ENCODE measurements at regions not wholly inside any gene's neighbourhood (a gene's known extent, or its start where the extent isn't known, plus 50 kb on each side); places are given as distances from the start of the nearest gene placed in this dataset.

DNA sequence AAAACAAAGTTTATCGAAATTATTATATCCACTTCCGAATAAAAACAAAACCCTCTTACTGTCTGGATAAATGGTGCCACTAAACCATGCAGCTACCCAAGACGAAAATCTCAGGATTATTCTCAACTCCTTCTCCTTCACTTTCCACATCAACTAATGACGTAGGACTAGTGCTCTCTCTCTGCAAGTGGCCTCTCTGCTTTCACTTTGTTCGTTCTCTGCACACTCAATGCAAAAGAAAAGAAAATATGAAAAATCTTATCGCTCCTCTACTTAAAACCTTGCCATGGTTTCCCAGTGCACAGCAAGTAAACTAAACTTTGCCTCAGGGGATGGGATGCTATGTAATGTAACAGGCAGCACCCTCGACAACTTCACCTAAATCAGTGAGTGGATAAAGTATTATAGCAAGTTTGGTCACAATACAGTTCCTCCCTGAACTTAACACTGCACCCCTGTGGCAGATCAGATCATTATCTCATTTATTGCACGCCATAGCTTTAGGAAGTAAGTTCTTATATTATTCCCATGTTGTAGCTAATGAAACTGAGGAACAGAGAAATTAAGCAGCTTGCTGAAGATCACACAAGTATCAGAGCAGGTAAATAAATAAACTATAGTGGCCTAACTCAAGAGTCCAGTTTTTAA, 262.7 kb upstream of the GADL1 start:
- no peak for DNase-seq

DNA sequence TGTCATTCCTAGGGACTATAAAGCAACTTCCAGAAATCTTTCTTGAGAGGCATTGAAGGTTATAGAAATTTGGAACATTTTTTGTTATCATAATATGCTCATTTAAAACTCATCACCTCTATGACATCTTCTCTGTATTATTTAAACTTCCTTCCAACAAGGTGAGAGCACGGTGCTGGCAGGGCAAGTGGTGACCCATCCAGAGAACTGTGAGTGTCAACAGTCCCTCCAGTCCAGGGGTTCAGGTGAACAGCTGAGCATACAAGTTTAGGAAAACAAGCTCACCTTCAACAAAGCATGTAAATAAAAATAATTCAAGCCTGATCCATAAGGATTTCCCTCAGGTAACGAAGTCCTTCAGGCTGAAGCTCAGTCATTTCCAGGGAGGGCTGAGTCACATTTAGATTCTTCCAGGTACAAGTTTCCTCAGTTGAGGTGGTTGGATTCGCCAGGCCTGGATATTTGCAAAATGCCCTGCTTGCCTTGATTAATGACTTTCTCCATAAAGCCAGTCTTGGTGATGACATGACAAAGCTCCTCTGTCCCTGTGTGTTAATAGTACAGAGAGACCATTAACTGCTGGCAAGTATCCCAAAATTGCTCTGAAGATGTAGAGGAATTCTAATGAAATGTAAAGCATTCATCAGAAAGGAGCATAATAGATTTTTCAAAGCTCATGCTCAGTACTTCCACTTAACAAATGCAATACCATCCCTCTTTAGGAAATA, 263.6 kb upstream of the GADL1 start:
- no peak for DNase-seq

DNA sequence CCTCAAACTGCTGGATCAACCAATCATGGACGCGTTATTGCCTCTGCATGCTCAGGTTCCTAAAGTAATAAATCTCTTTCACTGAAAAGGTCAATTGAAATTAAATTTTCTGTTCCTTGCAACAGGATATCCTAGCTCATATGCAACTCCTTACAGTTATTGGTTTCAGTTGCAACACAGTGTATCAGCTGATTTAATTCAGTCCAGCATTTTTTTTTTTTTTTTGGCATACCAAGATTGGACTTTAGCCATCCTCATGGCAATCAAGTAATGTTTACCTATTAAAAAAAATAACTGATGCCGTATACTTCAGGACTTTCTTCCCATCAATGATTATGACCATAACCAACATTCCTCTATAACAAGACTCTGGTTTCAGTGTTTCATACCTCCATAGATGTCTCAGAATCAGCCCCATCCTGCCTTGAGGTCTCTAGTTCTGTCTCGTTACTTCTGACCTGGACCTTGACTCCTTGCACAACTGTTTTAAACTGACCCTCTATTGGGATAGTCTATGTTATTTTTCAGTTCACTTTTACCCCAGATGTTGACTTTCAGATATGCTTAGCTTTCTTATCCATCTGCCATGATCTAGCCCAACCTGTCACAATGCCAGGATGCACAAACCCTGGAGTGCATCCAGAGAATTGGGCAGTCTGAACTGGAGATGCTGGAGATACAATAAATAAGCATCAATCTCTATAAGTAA, 265.0 kb upstream of the GADL1 start:
- DNase-seq, result no peak

DNA sequence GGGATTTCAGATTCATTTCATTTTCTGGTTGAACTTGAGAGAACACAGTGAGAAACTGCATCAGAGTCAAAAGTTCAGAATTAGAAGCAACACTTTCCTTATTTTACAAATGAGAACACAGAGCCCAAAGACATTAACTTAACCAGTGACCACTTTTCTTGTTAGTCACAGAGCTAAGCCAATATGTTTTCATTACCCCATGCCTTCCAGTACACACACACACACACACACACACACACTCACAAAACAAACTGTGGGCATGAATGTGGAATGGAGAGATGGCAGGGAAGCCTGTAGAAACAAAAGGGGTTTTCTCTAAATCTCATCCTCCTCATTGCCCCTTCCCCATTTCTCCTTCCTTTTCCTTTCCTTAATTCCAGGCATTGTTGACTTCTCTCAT, 267.4 kb upstream of the GADL1 start:
- no peak for DNase-seq

DNA sequence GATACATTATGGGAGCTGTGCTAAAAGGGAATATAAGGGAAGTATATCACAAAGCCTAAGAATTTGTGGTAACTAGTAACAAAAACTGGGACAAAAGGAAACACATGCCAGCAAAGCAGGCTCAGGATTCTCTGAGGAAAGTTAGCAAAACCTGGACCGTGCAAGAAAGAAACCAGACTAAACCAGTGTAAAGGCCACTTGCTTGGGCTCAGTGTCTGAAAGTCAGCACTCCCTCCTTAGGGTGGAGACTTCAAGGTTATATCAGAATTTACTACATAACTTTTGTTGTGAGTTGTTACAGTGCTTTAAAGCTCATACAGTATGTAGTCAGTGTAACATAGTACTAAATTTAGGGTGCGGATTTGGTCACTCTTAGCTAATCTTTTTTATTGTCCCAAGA, 269.9 kb upstream of the GADL1 start:
- no peak for DNase-seq

DNA sequence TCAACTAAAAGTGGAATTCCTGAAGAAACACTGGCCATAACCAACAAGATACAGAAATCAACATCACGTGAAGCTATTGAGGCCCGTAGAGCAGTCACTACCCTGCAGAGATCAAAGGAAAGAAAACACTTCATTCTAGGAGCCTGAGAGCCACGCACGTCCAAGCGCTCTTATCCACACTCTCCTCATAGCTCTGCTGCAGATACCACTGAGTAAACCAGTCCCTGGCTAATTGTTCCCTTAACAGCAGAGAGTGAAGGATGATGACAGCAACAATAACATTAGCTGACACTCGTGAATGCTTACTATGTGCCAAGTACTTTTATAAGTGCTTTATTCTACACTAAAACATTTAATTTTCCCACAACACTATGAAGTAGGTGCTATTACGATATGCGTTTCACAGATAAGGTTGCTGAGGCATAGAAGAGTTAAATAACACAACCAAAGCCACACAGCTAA, 271.0 kb upstream of the GADL1 start:
- DNase-seq, result no peak

DNA sequence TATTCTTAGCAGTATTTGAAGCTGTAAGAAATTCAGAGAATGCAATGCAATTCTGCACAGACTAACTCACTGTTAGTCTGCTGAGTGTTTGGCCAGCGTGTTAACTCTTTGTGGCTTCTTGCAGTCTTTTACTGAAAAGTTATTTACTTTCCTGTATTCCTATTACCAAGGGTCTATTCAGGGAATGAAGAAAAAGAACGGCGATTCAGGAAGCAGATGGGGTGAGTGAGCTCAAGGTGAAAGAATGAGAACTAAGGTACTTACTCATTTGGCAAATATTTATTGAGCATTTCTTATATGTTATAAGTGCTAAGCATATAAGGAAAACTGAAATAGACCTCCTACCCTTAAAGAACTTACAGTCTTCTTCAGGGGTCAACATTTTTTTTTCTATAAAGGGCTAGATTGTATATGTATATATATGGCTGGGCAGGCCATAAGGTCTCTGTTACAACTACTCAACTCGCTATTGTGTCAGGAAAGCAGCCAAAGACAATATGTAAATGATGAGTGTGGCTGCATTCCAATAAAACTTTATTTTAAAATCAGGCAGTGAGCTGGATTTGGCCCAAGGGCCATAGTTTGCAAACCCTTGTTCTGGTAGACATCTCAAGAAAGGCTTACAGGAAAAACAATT, 271.9 kb upstream of the GADL1 start:
- peak; percentile 18 for DNase-seq

DNA sequence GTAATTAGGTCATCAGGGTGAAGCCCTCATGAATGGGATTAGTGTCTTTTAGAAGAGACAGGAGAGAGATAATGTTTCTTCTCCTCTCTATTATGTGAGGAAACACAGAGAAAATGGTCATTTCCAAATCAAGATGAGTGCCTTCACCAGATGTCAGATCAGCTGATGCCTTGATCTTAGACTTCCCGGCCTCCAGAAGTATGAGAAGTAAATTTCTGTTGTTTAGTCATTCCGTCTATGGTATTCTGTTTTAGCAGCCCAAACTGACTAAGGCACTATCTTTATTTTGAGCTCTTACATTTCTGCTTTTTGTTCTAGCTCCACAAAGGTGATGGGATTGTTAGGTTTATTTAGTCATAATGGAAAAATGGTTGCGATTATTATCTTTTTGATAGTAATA, 273.2 kb upstream of the GADL1 start:
- no peak for DNase-seq

DNA sequence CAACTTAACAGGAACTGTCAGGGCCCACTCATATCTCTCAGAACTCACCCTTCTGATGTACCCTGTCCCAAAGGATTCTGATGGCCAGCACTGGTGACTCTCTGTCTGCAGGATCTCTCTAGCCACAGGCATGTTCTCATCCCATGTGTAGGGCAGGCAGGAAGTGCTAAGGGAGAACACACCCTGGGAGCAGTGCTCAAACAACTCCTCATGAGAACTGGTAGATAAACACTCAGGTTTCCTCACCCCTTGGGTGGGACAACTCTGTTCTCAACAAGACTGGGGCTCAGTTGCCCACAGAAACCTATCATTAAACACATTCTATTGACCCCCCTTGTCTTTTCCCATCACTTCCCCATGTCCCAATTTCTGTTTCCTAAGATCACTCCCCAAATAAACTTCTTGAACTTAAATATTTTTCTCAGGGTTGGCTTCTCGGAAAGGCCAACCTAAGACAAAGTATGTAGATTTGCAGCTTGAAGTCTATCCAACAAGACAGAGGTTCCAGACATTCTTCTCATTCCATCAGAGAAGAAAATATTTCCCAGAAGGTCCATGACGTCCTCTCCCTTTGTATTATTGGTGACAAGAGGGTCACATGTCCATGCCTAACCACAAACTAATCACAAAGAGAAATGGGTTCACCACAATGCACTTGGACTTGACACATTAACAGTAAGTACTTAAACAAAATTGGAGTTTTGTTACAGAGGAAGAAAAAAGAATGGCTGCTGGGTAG, 276.6 kb upstream of the GADL1 start:
- DNase-seq, result peak; percentile 59

DNA sequence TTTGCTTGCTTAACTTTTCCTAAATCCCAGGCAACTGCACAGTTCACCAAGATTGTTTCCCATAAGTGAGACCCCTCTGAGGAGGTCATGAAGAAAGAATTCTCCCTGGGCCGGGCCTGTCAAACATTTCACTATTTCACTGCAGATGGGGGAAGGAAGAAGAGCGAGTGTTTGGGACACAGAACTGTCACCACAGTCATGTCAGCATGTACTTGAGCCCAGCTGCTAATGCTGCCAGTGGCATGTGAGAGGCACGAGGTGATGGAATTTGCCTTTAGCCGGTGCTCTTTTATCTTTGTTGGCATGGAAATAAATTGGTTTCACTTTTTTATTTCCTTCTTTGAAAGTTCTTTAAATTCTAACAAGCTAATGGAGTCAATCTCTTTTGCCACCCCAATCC, 277.9 kb upstream of the GADL1 start:
- DNase-seq, result no peak

DNA sequence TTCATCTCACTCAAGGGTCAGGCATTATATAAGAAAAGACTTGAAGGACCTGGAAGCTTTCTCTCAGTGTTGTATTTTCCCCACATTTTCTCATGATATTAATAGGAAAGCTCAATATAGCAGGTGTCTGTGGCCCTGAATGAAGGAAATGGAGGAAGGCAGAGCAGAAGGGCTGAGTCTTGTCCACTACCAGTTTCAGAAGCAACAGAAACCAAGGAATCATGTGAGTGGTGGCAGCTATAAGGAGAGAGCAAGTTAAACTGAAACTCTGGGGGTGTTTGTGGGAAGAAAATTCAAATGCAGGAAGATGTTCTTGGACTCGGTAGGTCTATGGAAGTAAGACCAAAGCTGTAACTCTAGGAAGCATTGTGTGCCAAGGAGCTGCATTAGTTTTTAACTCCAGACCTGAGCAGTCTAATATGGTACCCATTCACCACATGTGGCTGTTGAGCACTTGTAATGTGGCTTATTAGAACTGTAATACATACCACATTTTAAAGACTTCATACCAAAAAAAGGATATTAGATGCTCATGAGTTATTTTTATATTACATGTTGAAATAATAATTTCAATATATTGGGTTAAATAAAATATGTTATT, 278.8 kb upstream of the GADL1 start:
- DNase-seq, result no peak

DNA sequence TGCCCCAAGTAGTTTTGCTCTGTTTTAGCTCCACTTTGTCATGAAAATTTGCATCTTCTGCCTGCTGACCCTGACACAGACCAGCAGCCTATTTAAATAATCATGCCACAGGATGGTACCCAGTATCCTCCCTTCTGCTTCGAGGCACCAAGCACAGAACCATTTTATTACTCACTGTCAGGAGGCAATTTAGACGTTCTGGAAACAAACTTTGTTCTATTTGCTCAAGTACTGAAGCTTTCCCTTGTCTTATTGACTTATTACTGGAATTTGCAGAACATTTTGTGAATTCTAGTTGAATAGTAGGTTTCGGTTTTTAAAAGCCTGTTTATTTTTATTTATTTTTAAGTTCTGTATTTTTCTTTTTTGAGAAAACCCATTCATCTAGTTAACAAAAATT, 279.6 kb upstream of the GADL1 start:
- DNase-seq, result no peak

DNA sequence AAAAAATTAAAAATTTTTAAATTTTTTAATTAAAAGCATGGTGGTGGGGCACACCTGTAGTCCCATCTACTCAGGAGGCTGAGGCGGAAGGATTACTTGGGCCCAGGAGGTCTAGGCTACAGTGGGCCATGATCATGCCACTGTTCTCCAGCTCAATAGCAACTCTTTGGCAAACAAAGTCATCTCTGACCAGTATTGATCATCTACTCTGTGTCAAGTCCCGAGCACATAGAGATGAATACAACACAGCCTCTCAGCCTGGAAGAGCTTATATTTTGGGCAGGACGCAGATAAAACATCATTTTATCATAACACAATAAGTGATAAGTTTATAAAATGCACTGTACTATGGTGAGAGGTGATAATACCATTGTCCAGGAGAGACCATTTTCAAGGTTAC, 281.6 kb upstream of the GADL1 start:
- no peak for DNase-seq

DNA sequence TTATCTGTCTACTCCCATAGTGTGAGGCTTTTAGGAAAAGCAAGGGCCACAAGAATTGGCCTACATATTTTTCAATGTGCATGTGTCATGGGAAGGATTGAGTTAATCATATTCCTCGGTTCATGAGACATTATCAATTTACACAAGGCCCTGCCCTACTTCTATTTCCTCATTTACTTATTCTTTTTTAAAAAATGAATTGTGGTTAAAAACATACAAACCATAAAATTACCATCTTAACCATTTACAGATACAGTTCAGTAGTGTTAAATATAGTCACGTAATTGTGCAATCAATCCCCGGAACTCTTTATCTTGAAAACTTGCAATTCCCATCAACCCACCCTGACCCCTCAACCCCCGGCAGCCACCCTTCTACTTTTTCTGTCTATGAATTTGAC, 284.0 kb upstream of the GADL1 start:
- no peak for DNase-seq

DNA sequence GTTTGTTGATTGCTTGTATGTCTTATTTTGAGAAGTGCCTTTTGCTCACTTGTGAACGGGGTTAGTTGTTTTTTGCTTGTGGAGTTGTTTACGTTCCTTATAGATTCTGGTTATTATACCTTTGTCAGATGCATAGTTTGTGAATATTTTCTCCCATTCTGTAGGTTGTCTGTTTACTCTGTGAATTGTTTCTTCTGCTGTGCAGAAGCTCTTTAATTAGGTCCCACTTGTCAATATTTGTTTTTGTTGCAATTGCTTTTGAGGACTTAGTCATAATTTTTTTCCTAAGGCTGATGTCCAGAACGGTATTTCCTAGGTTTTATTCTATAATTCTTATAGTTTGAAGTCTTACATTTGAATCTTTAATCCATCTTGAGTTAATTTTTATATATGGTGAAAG, 285.3 kb upstream of the GADL1 start:
- DNase-seq, result no peak

DNA sequence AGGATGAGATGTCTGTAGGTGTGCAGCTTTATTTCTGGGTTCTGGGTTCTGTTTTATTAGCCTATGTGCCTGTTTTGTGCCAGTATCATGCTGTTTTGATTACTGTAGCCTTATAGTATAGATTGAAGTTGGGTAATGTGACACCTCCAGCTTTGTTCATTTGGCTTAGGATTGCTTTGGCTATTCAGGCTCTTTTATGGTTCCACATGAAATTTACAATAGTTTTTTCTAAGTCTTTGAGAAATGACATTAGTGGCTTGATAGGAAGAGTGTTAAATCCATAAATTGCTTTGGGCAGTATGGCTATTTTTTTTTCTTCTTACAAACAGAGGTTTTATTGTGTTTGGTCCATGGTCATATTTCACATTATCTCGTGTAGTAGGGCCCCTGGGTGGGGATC, 285.8 kb upstream of the GADL1 start:
- no peak for DNase-seq

DNA sequence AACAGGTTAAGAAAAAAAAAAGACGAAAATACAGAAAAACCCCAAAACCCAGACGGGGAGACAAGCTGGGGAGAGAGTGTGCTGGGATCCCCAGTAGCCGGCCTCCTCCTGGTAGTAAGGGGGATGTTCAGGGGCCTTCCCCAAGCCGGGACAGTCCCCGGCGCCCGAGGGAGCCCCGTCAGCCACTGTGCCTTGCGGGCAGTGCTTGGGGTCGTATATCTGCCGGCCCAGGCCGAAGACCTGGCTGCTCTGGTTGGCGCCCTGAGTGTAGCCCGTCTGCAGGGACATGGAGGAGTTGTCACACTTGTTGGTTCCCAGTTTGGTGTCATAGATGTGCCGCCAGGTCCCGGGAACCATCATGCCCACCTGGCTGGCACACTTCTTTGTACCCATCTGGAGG, 287.2 kb upstream of the GADL1 start:
- DNase-seq, result no peak

DNA sequence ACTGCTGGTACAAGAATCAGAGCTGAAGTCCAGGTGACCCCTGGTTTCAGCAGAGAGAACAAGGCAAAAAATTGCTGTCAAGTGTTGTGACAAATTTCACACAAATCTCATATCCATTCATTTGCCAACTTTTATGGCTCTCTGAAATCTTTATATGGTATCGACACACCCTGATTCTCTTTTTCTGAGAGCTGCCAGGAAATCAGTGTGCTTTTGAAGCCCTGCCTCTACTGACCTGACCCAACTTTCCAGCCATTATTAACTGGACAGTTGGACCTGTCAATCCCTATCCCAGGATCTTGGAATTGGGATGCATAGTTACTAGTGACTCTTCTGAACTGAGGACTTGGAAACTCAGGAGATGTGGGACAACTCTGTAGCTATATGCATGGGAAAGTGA, 288.2 kb upstream of the GADL1 start:
- DNase-seq, result no peak

DNA sequence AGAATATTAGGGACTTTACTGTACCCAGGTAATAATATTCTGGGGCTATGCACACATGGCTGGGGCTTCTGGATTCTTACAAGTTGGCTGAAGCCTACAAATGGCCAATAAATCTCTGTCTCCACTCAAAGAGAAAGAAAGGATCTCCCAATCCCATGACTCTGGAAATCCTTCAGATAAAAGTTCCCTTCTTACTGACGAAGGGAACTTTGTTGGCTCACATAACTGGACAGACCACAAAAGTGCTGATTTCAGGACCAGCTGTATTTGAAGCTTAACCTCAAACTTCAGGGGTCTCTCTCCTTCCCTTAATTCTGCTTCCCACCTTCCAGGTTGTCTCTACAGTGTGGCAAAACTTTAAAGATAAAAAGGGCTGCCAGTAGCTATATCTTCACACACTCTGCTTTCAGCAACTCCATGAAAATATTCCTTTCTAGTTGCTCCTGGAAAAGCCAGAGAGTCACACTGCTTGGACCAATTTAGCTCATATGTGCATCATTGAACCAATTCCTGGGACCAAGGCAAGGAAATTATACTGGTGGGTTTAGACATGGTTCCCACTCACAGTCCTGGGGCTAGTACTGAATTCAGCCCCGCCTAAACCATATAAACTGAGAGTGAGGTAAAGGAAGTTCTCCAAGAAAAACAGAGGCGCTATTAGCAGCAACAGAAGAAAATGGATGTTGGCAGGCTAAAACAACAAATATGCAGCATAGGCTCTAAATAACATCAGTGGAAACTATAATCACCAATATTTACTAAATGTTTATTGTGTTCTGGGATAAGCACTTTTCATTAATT, 290.0 kb upstream of the GADL1 start:
- no peak for DNase-seq

DNA sequence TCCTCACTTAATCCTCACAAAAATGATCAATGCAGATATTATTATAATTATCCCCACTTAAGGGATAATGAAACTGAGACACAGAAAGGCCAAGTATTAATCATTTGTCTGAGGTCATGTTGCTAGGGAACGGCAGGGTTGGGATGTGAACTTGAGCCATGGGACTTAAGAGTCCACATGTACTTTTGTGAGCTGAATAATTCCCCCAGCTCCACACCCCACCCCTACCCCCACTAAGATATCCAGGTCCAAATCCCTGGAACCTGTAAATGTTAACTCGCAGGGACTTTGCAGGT, 290.5 kb upstream of the GADL1 start:
- no peak for DNase-seq

DNA sequence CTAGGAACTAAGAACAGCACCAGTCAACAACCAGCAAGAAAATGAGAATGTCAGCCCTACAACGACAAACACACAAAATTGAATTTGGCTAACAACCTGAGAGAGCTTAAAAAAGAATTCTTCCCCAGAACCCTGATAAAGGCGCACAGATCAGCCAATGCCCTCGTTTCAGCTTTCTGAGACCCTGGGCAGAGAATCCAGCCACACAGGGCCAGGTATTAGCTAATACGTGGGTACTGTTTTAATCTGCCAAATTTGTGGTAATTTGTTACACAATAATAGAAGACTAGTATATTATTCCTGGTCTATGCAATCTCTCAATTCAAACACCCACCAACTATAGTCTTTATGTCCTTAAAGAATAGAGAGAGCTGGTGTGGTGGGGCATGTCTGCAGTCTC, 291.6 kb upstream of the GADL1 start:
- DNase-seq, result no peak

DNA sequence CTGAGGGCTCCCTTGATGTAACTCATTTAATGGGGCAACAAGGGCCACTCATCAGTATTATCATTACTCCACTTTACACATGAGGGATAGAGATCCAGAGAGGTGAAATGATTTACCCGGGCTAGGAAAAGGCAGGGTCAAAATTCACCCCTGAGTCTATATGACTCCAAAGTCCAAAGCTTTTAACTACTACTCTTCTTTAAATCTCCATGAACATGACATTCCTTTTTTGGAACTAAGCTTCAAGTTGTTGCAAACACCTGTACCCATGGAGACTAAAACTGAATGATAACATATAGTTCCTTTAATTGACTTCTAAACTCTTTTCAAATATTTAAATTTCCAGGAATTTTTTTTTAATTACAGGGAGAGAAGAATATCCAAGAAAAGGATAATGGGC, 292.9 kb upstream of the GADL1 start:
- DNase-seq, result no peak
